ENCODE measurements at regions not wholly inside any gene's neighbourhood (a gene's known extent, or its start where the extent isn't known, plus 50 kb on each side); places are given as distances from the start of the nearest gene placed in this dataset.

DNA sequence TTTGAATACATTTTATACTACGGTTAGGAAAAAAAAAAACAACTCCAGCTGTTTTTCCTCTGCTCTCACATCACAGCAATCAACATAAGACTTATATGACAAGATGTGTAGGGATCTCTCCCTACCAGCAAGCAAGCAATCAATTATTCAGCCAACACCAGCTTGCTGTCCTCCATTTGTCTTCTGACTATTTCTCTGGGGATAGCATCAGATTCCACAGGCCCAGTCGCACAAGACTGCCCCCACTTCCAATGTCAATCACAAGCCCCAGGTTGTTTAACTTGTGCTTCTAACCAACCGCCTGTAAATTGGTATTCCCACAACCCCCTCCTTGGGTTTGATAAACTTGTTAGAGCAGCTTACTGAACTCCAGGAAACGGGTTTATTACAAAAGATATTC, 873.1 kb upstream of the TMPRSS15 start:
- DNase-seq, result no peak
- in situ Hi-C loops (cut with HindIII; ENCODE audit: low pct_ligation_motif_present, low sequenced_read_pairs), result no loop called here
- Histone ChIP-seq H3K27me3 (replicated peaks) (no peaks in the 10 kb centered on the region), H3K27ac (no peak overlapping the region), H3K36me3 (replicated peaks) (no peaks in the 10 kb centered on the region), H3K4me3 (ENCODE audit: low read depth, low read length) (no peak overlapping the region)
- TF ChIP-seq, protein P1, sequence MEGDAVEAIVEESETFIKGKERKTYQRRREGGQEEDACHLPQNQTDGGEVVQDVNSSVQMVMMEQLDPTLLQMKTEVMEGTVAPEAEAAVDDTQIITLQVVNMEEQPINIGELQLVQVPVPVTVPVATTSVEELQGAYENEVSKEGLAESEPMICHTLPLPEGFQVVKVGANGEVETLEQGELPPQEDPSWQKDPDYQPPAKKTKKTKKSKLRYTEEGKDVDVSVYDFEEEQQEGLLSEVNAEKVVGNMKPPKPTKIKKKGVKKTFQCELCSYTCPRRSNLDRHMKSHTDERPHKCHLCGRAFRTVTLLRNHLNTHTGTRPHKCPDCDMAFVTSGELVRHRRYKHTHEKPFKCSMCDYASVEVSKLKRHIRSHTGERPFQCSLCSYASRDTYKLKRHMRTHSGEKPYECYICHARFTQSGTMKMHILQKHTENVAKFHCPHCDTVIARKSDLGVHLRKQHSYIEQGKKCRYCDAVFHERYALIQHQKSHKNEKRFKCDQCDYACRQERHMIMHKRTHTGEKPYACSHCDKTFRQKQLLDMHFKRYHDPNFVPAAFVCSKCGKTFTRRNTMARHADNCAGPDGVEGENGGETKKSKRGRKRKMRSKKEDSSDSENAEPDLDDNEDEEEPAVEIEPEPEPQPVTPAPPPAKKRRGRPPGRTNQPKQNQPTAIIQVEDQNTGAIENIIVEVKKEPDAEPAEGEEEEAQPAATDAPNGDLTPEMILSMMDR (IDR thresholded peaks at IDR 0.05; ENCODE audit: low read depth, low read length, missing control alignments), result no peak

DNA sequence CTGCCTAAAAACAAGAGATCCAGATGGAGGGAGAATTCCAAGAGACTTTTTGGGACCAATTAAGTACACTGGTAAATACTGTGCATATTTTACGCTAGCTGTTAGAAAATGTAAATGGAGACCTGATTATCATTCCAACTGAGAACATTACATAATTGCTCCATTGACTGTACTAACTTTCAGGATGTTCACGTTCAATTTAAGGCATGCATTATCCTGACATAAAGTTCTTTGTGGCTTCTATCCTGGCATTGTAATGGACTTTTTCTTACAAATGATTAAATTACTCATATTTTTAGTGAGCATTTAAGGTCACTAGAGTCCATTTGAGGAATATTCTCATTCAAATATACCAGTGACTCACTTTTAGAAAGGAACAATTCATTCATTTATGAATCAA, 883.3 kb upstream of the TMPRSS15 start:
- Histone ChIP-seq H3K4me3 (ENCODE audit: low read depth, low read length) (no peak overlapping the region), H3K27me3 (replicated peaks) (no peaks in the 10 kb centered on the region), H3K36me3 (replicated peaks) (no peaks in the 10 kb centered on the region), H3K27ac (no peak overlapping the region)
- TF ChIP-seq, protein P1 (IDR thresholded peaks at IDR 0.05; ENCODE audit: low read depth, low read length, missing control alignments), result no peak
- no peak for DNase-seq
- in situ Hi-C loops (cut with HindIII; ENCODE audit: low pct_ligation_motif_present, low sequenced_read_pairs), result no loop called here

DNA sequence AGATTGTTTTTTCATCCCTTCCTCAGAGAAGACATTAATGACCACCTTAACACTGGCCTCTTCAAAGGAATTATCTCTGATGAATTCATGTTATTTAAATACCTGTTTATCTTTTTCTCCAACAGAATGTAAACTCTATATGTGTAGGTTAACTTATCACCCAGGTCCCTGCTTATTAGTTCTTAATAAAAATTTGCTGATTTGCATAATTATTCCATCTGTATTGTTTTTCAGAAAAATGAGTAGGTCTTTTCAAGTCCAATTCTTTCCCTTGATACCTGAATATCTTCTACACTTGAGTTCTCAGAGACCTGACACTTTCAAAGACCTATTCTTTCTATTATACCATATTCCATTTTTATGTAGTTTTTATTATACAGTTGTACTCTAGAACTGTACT, 886.7 kb upstream of the TMPRSS15 start:
- DNase-seq, result no peak
- Histone ChIP-seq H3K27ac (no peak overlapping the region), H3K36me3 (replicated peaks) (no peaks in the 10 kb centered on the region), H3K27me3 (replicated peaks) (no peaks in the 10 kb centered on the region), H3K4me3 (ENCODE audit: low read depth, low read length) (no peak overlapping the region)
- TF ChIP-seq, protein P1 (IDR thresholded peaks at IDR 0.05; ENCODE audit: low read depth, low read length, missing control alignments), result no peak
- in situ Hi-C loops (cut with HindIII; ENCODE audit: low pct_ligation_motif_present, low sequenced_read_pairs), result no loop called here

DNA sequence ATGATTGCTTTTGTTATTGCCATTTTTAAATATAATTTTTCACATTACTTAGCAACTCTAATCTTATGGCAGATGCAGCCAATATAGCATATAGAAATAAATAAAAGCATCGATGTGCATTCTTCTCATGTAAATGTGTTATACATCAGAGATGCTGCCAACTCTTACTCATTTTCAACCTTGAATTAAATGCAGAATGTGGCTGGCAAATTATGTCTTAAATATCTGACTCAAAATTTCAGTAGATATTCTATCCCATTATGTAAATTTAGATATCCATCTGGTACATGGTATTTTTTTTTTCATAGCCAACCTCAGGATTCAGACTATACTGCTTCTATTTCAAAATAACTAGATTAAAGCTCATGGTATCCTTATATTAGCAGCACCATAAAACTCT, 916.7 kb upstream of the TMPRSS15 start:
- Histone ChIP-seq H3K36me3 (replicated peaks) (no peaks in the 10 kb centered on the region), H3K27me3 (replicated peaks) (no peaks in the 10 kb centered on the region), H3K4me3 (ENCODE audit: low read depth, low read length) (no peak overlapping the region), H3K27ac (no peak overlapping the region)
- TF ChIP-seq, protein P1 (IDR thresholded peaks at IDR 0.05; ENCODE audit: low read depth, low read length, missing control alignments), result no peak
- in situ Hi-C loops (cut with HindIII; ENCODE audit: low pct_ligation_motif_present, low sequenced_read_pairs), result no loop called here
- no peak for DNase-seq

DNA sequence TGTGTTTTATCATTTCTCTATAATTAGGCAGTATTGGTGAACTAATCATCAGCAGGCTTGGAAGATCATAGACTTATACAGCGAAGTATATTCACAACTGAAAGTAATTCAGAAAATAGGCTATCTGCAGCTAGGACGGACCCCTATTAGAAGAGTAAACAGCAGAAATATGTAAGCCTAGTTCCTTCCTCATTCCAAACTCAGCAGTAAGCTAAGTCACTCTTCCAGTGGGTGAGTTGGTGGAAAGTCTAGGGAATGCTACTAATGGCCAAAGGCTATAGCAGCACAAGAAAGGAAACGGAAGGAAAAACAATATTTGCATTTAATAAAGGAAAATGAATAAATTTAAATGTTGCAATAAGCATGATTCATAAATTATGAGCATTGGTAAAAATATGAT, 918.1 kb upstream of the TMPRSS15 start:
- H3K4me3 ChIP-seq (ENCODE audit: low read depth, low read length), result no peak overlapping the region
- DNase-seq, result no peak
- in situ Hi-C loops (cut with HindIII; ENCODE audit: low pct_ligation_motif_present, low sequenced_read_pairs), result no loop called here
- no peaks in the 10 kb centered on the region for H3K36me3 ChIP-seq (replicated peaks)
- no peaks in the 10 kb centered on the region for H3K27me3 ChIP-seq (replicated peaks)
- no peak overlapping the region for H3K27ac ChIP-seq
- TF ChIP-seq, protein P1 (IDR thresholded peaks at IDR 0.05; ENCODE audit: low read depth, low read length, missing control alignments), result no peak

DNA sequence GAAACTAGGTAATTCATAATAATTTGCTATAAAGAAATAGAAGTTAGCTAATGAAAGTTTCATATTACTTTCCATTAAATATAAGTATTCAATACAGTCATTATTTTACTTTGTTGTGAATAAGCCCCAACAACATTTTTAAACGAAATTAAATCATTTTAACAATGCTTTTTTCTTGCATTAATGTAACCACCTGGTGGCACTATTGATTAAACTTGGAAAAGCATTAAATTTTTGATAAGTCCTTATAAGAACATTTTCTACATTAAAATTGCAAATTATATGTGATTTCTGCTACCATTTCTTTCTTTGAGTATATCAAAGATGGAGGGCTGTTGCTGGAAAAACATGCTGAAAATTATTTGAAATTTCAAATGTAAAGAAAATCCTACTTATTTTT, 918.8 kb upstream of the TMPRSS15 start:
- in situ Hi-C loops (cut with HindIII; ENCODE audit: low pct_ligation_motif_present, low sequenced_read_pairs), result no loop called here
- no peaks in the 10 kb centered on the region for H3K36me3 ChIP-seq (replicated peaks)
- H3K27me3 ChIP-seq (replicated peaks), result no peaks in the 10 kb centered on the region
- no peak overlapping the region for H3K4me3 ChIP-seq (ENCODE audit: low read depth, low read length)
- TF ChIP-seq, protein P1 (IDR thresholded peaks at IDR 0.05; ENCODE audit: low read depth, low read length, missing control alignments), result no peak
- no peak for DNase-seq
- no peak overlapping the region for H3K27ac ChIP-seq
